ENCODE measurements at regions not wholly inside any gene's neighbourhood (a gene's known extent, or its start where the extent isn't known, plus 50 kb on each side); places are given as distances from the start of the nearest gene placed in this dataset.
"Not testable (repeated sequence)": the region's sequence is repeated elsewhere in the genome, so short reads cannot be mapped to it uniquely, and the experiment has no call there.

GRCh38 chr4:85170241-85170640, 203.8 kb upstream of the WDFY3 start:
- TF ChIP-seq POLR2A (IDR thresholded peaks at IDR 0.05; ENCODE audit: low read depth, low read length) (no peak), POLR2AphosphoS5 (IDR thresholded peaks at IDR 0.05; ENCODE audit: low read depth, low read length) (no peak), TAF1 (IDR thresholded peaks at IDR 0.05; ENCODE audit: low read depth, low read length) (no peak), POU2F2 (IDR thresholded peaks at IDR 0.05; ENCODE audit: low read depth, low read length) (no peak), SPI1 (IDR thresholded peaks at IDR 0.05; ENCODE audit: low read depth, low read length) (no peak), PAX5 (IDR thresholded peaks at IDR 0.05; ENCODE audit: insufficient read depth, low read length, severe bottlenecking) (no peak)
- DNase-seq (ENCODE audit: insufficient read length, low spot score), result no peak
- FAIRE-seq, result no peak

- TF ChIP-seq SPI1 (IDR thresholded peaks at IDR 0.05; ENCODE audit: low read depth, low read length), result no peak
- no peak for TF ChIP-seq POU2F2 (IDR thresholded peaks at IDR 0.05; ENCODE audit: low read depth, low read length)
- TF ChIP-seq POLR2A (IDR thresholded peaks at IDR 0.05; ENCODE audit: low read depth, low read length), result no peak
- no peak for TF ChIP-seq TAF1 (IDR thresholded peaks at IDR 0.05; ENCODE audit: low read depth, low read length)
- TF ChIP-seq POLR2AphosphoS5 (IDR thresholded peaks at IDR 0.05; ENCODE audit: low read depth, low read length), result no peak
- no peak for TF ChIP-seq PAX5 (IDR thresholded peaks at IDR 0.05; ENCODE audit: insufficient read depth, low read length, severe bottlenecking)
- no peak for DNase-seq (ENCODE audit: insufficient read length, low spot score)
- FAIRE-seq, result no peak
These were observed 208.7 kb upstream of the WDFY3 start for GRCh38 chr4:85175190-85175589.

GRCh38 chr4:85177092-85177491, 210.6 kb upstream of the WDFY3 start:
- no peak for DNase-seq (ENCODE audit: insufficient read length, low spot score)
- no peak for TF ChIP-seq POU2F2 (IDR thresholded peaks at IDR 0.05; ENCODE audit: low read depth, low read length)
- no peak for TF ChIP-seq TAF1 (IDR thresholded peaks at IDR 0.05; ENCODE audit: low read depth, low read length)
- no peak for FAIRE-seq

GRCh38 chr4:85177679-85178078, 211.2 kb upstream of the WDFY3 start:
- DNase-seq (ENCODE audit: insufficient read length, low spot score) (no peak), FAIRE-seq (no peak)
- TF ChIP-seq SPI1 (IDR thresholded peaks at IDR 0.05; ENCODE audit: low read depth, low read length) (no peak), TAF1 (IDR thresholded peaks at IDR 0.05; ENCODE audit: low read depth, low read length) (no peak), PAX5 (IDR thresholded peaks at IDR 0.05; ENCODE audit: insufficient read depth, low read length, severe bottlenecking) (no peak), POLR2A (IDR thresholded peaks at IDR 0.05; ENCODE audit: low read depth, low read length) (no peak), POU2F2 (IDR thresholded peaks at IDR 0.05; ENCODE audit: low read depth, low read length) (no peak), POLR2AphosphoS5 (IDR thresholded peaks at IDR 0.05; ENCODE audit: low read depth, low read length) (no peak)

- TF ChIP-seq PAX5 (IDR thresholded peaks at IDR 0.05; ENCODE audit: insufficient read depth, low read length, severe bottlenecking) (no peak), SPI1 (IDR thresholded peaks at IDR 0.05; ENCODE audit: low read depth, low read length) (no peak), TAF1 (IDR thresholded peaks at IDR 0.05; ENCODE audit: low read depth, low read length) (no peak), POLR2A (IDR thresholded peaks at IDR 0.05; ENCODE audit: low read depth, low read length) (no peak), POU2F2 (IDR thresholded peaks at IDR 0.05; ENCODE audit: low read depth, low read length) (no peak), POLR2AphosphoS5 (IDR thresholded peaks at IDR 0.05; ENCODE audit: low read depth, low read length) (no peak)
- no peak for DNase-seq (ENCODE audit: insufficient read length, low spot score)
- FAIRE-seq, result no peak
These were observed 214.0 kb upstream of the WDFY3 start for GRCh38 chr4:85180533-85180932.

GRCh38 chr4:85187106-85187505, 220.6 kb upstream of the WDFY3 start:
- DNase-seq (ENCODE audit: insufficient read length, low spot score) (no peak), FAIRE-seq (no peak)
- TF ChIP-seq SPI1 (IDR thresholded peaks at IDR 0.05; ENCODE audit: low read depth, low read length), result no peak
- no peak for TF ChIP-seq PAX5 (IDR thresholded peaks at IDR 0.05; ENCODE audit: insufficient read depth, low read length, severe bottlenecking)
- no peak for TF ChIP-seq POLR2A (IDR thresholded peaks at IDR 0.05; ENCODE audit: low read depth, low read length)
- TF ChIP-seq POU2F2 (IDR thresholded peaks at IDR 0.05; ENCODE audit: low read depth, low read length), result no peak
- no peak for TF ChIP-seq TAF1 (IDR thresholded peaks at IDR 0.05; ENCODE audit: low read depth, low read length)
- no peak for TF ChIP-seq POLR2AphosphoS5 (IDR thresholded peaks at IDR 0.05; ENCODE audit: low read depth, low read length)

- FAIRE-seq; DNase-seq (ENCODE audit: insufficient read length, low spot score): not testable (repeated sequence)
These were observed 229.5 kb upstream of the WDFY3 start for GRCh38 chr4:85196015-85196414.

GRCh38 chr4:85200106-85200505, 233.6 kb upstream of the WDFY3 start:
- no peak for TF ChIP-seq PAX5 (IDR thresholded peaks at IDR 0.05; ENCODE audit: insufficient read depth, low read length, severe bottlenecking)
- no peak for TF ChIP-seq POLR2AphosphoS5 (IDR thresholded peaks at IDR 0.05; ENCODE audit: low read depth, low read length)
- no peak for TF ChIP-seq TAF1 (IDR thresholded peaks at IDR 0.05; ENCODE audit: low read depth, low read length)
- TF ChIP-seq SPI1 (IDR thresholded peaks at IDR 0.05; ENCODE audit: low read depth, low read length), result no peak
- no peak for TF ChIP-seq POU2F2 (IDR thresholded peaks at IDR 0.05; ENCODE audit: low read depth, low read length)
- no peak for FAIRE-seq
- DNase-seq (ENCODE audit: insufficient read length, low spot score), result no peak

- DNase-seq (ENCODE audit: insufficient read length, low spot score) (no peak), FAIRE-seq (no peak)
- TF ChIP-seq POLR2A (IDR thresholded peaks at IDR 0.05; ENCODE audit: low read depth, low read length) (no peak), PAX5 (IDR thresholded peaks at IDR 0.05; ENCODE audit: insufficient read depth, low read length, severe bottlenecking) (no peak), POLR2AphosphoS5 (IDR thresholded peaks at IDR 0.05; ENCODE audit: low read depth, low read length) (no peak), POU2F2 (IDR thresholded peaks at IDR 0.05; ENCODE audit: low read depth, low read length) (no peak), SPI1 (IDR thresholded peaks at IDR 0.05; ENCODE audit: low read depth, low read length) (no peak), TAF1 (IDR thresholded peaks at IDR 0.05; ENCODE audit: low read depth, low read length) (no peak)
These were observed 242.7 kb upstream of the WDFY3 start for GRCh38 chr4:85209161-85209560.

- no peak for DNase-seq (ENCODE audit: insufficient read length, low spot score)
- TF ChIP-seq PAX5 (IDR thresholded peaks at IDR 0.05; ENCODE audit: insufficient read depth, low read length, severe bottlenecking), result no peak
- no peak for TF ChIP-seq POLR2A (IDR thresholded peaks at IDR 0.05; ENCODE audit: low read depth, low read length)
- no peak for FAIRE-seq
These were observed 243.9 kb upstream of the WDFY3 start for GRCh38 chr4:85210353-85210752.

GRCh38 chr4:85216571-85216970, 250.1 kb upstream of the WDFY3 start:
- not testable (repeated sequence) for FAIRE-seq; DNase-seq (ENCODE audit: insufficient read length, low spot score)

All from GM12891 (cell line).